Left lung (tissue), 4 donors: ENCODE measurements at regions not wholly inside any gene's neighbourhood (a gene's known extent, or its start where the extent isn't known, plus 50 kb on each side); places are given as distances from the start of the nearest gene placed in this dataset.

Experiments
- ATAC-seq: fragments of 200-7000 bp; cut with Tn5 transposase; one replicate; pipeline ENCODE4 v1.9.1; 2020; ENCODE audit warnings: moderate library complexity
- DNase-seq, 4 donors: peaks; one replicate each; pipeline ENCODE4 v3.0.0-alpha.2; 2013 to 2020
- H3K27ac ChIP-seq, 2 donors: fragments of 200-600 bp; sonication (generic) in 1 of 2; one replicate each; pipeline versions ENCODE4 v1.5.0 to v1.8.0; 2020 to 2021
- H3K27me3 ChIP-seq, 2 donors: fragments of 200-600 bp; sonication (generic) in 1 of 2; one replicate each; pipeline versions ENCODE4 v1.5.0 to v1.8.0; 2020 to 2021
- H3K36me3 ChIP-seq, 2 donors: fragments of 200-600 bp; sonication (generic) in 1 of 2; one replicate each; pipeline versions ENCODE4 v1.5.0 to v1.8.0; 2020 to 2021
- H3K4me1 ChIP-seq, 2 donors: fragments of 200-600 bp; one replicate each; pipeline ENCODE4 v1.8.0; 2021
- H3K4me3 ChIP-seq, 2 donors: fragments of 200-600 bp; sonication (generic) in 1 of 2; one replicate each; pipeline versions ENCODE4 v1.5.0 to v1.8.0; 2020 to 2021; ENCODE audit warnings: mild to moderate bottlenecking in 1 of 2
- H3K9me3 ChIP-seq, 2 donors: fragments of 200-600 bp; sonication (generic) in 1 of 2; one replicate each; pipeline versions ENCODE4 v1.5.0 to v1.8.0; 2020 to 2021
- intact Hi-C, 2 donors: fragments of 100-400 bp; cut with DNase I; formaldehyde crosslinking; loops; one replicate each; pipeline versions ENCODE4 v1.11.2 to v1.14.2; 2022
- TF ChIP-seq, protein P1 (sequence below), 2 donors: fragments of 200-600 bp; sonication (generic) in 1 of 2; IDR thresholded peaks; one replicate each; pipeline versions ENCODE4 v1.5.0 to v1.8.0; 2021; ENCODE audit warnings: antibody characterized with exemption in 2 of 2
- donor health status: DM: no; HTN: yes; CAD: no.
- donor health status: DM: no; HTN: no; CAD: no.

DNA sequence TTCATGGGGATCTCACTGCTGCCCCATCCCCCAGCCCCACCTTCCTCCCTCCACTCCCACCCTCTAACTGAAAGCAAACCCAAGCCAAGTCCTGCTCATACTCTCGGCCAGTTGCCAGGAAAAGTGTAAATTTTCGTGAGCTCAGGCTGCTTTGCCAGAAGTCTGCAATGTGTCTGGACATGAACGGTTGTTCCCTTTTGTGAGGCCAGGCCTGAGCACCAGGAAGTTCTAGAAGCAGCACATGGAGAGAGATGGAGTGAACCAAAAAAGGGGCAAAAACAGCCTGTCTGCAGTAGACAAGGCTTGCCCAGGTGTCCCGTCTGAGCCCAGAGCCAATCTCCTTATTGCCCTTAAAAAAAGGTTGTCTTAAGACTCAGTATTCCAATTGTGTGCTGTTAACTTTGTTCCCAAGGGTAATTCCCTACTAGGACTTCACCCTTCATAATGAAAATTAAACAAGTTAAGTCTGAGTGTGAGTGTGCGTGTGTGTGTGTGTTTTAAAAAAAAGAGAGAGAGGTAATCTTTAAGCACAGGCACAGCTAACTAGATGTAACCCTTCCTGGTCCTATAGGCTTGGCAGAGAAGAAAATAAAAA is 247.1 kb downstream of the BCL11A start:
- peaks cover 0 to 5% of the 10 kb centered on the region in 2 donors for H3K4me1 ChIP-seq
- TF ChIP-seq, protein P1, sequence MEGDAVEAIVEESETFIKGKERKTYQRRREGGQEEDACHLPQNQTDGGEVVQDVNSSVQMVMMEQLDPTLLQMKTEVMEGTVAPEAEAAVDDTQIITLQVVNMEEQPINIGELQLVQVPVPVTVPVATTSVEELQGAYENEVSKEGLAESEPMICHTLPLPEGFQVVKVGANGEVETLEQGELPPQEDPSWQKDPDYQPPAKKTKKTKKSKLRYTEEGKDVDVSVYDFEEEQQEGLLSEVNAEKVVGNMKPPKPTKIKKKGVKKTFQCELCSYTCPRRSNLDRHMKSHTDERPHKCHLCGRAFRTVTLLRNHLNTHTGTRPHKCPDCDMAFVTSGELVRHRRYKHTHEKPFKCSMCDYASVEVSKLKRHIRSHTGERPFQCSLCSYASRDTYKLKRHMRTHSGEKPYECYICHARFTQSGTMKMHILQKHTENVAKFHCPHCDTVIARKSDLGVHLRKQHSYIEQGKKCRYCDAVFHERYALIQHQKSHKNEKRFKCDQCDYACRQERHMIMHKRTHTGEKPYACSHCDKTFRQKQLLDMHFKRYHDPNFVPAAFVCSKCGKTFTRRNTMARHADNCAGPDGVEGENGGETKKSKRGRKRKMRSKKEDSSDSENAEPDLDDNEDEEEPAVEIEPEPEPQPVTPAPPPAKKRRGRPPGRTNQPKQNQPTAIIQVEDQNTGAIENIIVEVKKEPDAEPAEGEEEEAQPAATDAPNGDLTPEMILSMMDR (IDR thresholded peaks at IDR 0.05): no peak
- intact Hi-C loops: no loop called here
- H3K27ac ChIP-seq: no peak overlapping the region
- no peaks in the 10 kb centered on the region for H3K36me3 ChIP-seq
- H3K9me3 ChIP-seq: no peaks in the 10 kb centered on the region
- ATAC-seq: peak; percentile 16
- H3K4me3 ChIP-seq: no peak overlapping the region
- DNase-seq: peak in 2 of 4 donors; percentile 14 to 37
- H3K27me3 ChIP-seq: no peaks in the 10 kb centered on the region

DNA sequence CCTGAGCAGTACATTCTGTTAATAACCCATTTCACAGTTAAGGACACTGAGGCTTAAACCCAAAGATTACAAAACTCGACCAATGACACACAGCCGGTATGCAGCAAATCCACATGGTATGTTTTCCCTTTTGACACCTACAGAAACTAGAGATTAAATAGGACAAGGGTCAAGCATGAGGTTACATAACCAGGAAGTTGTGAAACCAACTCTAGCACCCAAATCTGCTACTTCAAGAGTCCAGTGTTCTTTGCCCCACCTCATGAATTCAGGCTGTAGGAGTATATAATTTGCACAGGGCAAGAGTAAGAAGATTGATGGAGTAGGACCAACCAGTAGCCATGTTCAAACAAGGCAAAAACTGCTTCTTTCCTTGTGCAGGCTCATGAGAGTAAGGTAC is 249.8 kb downstream of the BCL11A start:
- no peaks in the 10 kb centered on the region for H3K9me3 ChIP-seq
- ATAC-seq (peak; percentile 55), DNase-seq (no peak)
- no peak overlapping the region for H3K4me3 ChIP-seq
- H3K4me1 ChIP-seq: peaks cover 0 to 5% of the 10 kb centered on the region in 2 donors
- intact Hi-C loops: no loop called here
- H3K36me3 ChIP-seq: no peaks in the 10 kb centered on the region
- TF ChIP-seq, protein P1 (IDR thresholded peaks at IDR 0.05): no peak
- H3K27me3 ChIP-seq: no peaks in the 10 kb centered on the region
- H3K27ac ChIP-seq: no peak overlapping the region

GRCh38 chr2:60302377-60303126 is 250.9 kb downstream of the BCL11A start:
- TF ChIP-seq, protein P1 (IDR thresholded peaks at IDR 0.05): no peak

GRCh38 chr2:60301726-60302125 is 251.7 kb downstream of the BCL11A start:
- no peak overlapping the region for H3K4me3 ChIP-seq
- intact Hi-C loops: no loop called here
- no peaks in the 10 kb centered on the region for H3K27me3 ChIP-seq
- H3K36me3 ChIP-seq: no peaks in the 10 kb centered on the region
- no peak overlapping the region for H3K27ac ChIP-seq
- TF ChIP-seq, protein P1 (IDR thresholded peaks at IDR 0.05): no peak
- no peak for DNase-seq
- peaks cover 0 to 5% of the 10 kb centered on the region in 2 donors for H3K4me1 ChIP-seq
- no peaks in the 10 kb centered on the region for H3K9me3 ChIP-seq
- ATAC-seq: no peak

More at GRCh38 chr2:60302377-60303126, 250.9 kb downstream of the BCL11A start:
- Histone ChIP-seq H3K4me3 (no peak overlapping the region), H3K9me3 (no peaks in the 10 kb centered on the region), H3K4me1 (peaks cover 0 to 5% of the 10 kb centered on the region in 2 donors), H3K36me3 (no peaks in the 10 kb centered on the region), H3K27me3 (no peaks in the 10 kb centered on the region), H3K27ac (no peak overlapping the region)
- intact Hi-C loops: no loop called here
- ATAC-seq (no peak), DNase-seq (no peak)

DNA sequence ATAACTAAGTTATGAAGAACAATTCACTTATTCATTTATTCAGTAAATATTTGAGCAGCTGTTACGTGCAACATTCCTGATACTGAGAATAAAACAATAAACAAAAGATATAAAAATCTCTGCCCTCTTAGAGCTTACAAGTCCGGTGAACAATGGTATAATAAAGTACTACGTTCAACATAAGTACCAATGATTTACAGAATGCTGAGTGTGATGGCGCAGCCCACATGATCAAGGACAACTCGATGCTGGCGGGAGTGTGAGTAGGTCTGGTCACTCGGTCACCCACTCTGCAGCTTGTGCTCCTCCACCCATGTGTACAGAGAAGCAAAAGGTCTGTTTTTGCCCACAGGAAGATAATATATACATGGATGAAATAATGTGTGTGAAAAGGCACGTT is 254.3 kb downstream of the BCL11A start:
- no peaks in the 10 kb centered on the region for H3K36me3 ChIP-seq
- peaks cover 0 to 5% of the 10 kb centered on the region in 2 donors for H3K4me1 ChIP-seq
- TF ChIP-seq, protein P1 (IDR thresholded peaks at IDR 0.05): no peak
- ATAC-seq (no peak), DNase-seq (no peak)
- H3K27me3 ChIP-seq: no peaks in the 10 kb centered on the region
- intact Hi-C loops: no loop called here
- no peak overlapping the region for H3K4me3 ChIP-seq
- no peaks in the 10 kb centered on the region for H3K9me3 ChIP-seq
- H3K27ac ChIP-seq: no peak overlapping the region
